Upper lobe of left lung (tissue), 6 donors: ENCODE measurements at regions not wholly inside any gene's neighbourhood (a gene's known extent, or its start where the extent isn't known, plus 50 kb on each side); places are given as distances from the start of the nearest gene placed in this dataset.

Experiments used
- ATAC-seq, 2 donors: fragments of 200-7000 bp; cut with Tn5 transposase; one replicate each; pipeline ENCODE4 v1.9.1; 2022; ENCODE audit warnings: mild to moderate bottlenecking in 2 of 2, moderate library complexity in 2 of 2; ENCODE audit not compliant: low FRiP score in 2 of 2
- DNase-seq, 2 donors: peaks; one replicate each; pipeline ENCODE4 v3.0.0-alpha.2; 2019 to 2020
- H3K27ac ChIP-seq, 4 donors: fragments of 200-600 bp; sonication (generic); one replicate each; pipeline ENCODE4 v1.5.1; 2016 to 2019
- H3K27me3 ChIP-seq, 4 donors: fragments of 200-600 bp; sonication (generic); one replicate each; pipeline ENCODE4 v1.5.1; 2017 to 2019
- H3K36me3 ChIP-seq, 4 donors: fragments of 200-600 bp; sonication (generic); one replicate each; pipeline ENCODE4 v1.5.1; 2016 to 2019
- H3K4me1 ChIP-seq, 4 donors: fragments of 200-600 bp; sonication (generic); one replicate each; pipeline ENCODE4 v1.5.1; 2018 to 2019
- H3K4me3 ChIP-seq, 4 donors: fragments of 200-600 bp; sonication (generic); one replicate each; pipeline ENCODE4 v1.5.1; 2017 to 2019; ENCODE audit warnings: mild to moderate bottlenecking in 2 of 4, moderate library complexity in 1 of 4
- H3K9me3 ChIP-seq, 4 donors: fragments of 200-600 bp; sonication (generic); one replicate each; pipeline ENCODE4 v1.5.1; 2018 to 2019
- CTCF ChIP-seq, 6 experiments: fragments of 450-650 bp in 4 of 6; fragments of 200-600 bp in 2 of 6; sonication (generic) in 2 of 6; IDR thresholded peaks; one replicate each; pipeline ENCODE4 v1.5.1; 2016 to 2019; ENCODE audit warnings: antibody characterized with exemption in 6 of 6
- EP300 ChIP-seq, 4 donors: sonication (generic); formaldehyde crosslinking; IDR thresholded peaks; one replicate each; pipeline ENCODE4 v1.5.1; 2017; ENCODE audit warnings: antibody characterized with exemption in 4 of 4, control low read depth in 2 of 4
- POLR2A ChIP-seq, 4 donors: fragments of 450-650 bp; IDR thresholded peaks; one replicate each; pipeline ENCODE4 v1.5.1; 2016 to 2017; ENCODE audit warnings: antibody characterized with exemption in 4 of 4, mild to moderate bottlenecking in 2 of 4
- POLR2AphosphoS5 ChIP-seq, 2 donors: sonication (generic); formaldehyde crosslinking; IDR thresholded peaks; one replicate each; pipeline ENCODE4 v1.5.1; 2017; ENCODE audit warnings: antibody characterized with exemption in 2 of 2
- WGBS, 2 donors: methylation state at CpG; one replicate each; pipeline ENCODE4 v1.1.5; 2017 to 2018; 5-methylcytosine and 5-hydroxymethylcytosine counted together
- donor health status: DM: no; HTN: no; CAD: no; lungs with moderate emphysema.
- donor health status: DM: no; HTN: yes; CAD: no; lungs with severe emphysema.

GRCh38 chr5:167229751-167230150, 1061.7 kb upstream of the WWC1 start:
- Histone ChIP-seq H3K4me1 (no peaks in the 10 kb centered on the region), H3K27me3 (no peaks in the 10 kb centered on the region), H3K9me3 (peaks cover 0 to 16% (median 6%) of the 10 kb centered on the region in 4 donors), H3K36me3 (no peaks in the 10 kb centered on the region), H3K27ac (no peak overlapping the region), H3K4me3 (no peak overlapping the region)
- TF ChIP-seq EP300 (IDR thresholded peaks at IDR 0.05) (no peak), POLR2A (IDR thresholded peaks at IDR 0.05) (no peak), POLR2AphosphoS5 (IDR thresholded peaks at IDR 0.05) (no peak), CTCF (IDR thresholded peaks at IDR 0.05) (no peak)
- no peak for DNase-seq
- WGBS, 2 donors = 83 to 87% methylated on average over 1 to 2 of the region's 2 CpGs
- ATAC-seq = no peak

DNA sequence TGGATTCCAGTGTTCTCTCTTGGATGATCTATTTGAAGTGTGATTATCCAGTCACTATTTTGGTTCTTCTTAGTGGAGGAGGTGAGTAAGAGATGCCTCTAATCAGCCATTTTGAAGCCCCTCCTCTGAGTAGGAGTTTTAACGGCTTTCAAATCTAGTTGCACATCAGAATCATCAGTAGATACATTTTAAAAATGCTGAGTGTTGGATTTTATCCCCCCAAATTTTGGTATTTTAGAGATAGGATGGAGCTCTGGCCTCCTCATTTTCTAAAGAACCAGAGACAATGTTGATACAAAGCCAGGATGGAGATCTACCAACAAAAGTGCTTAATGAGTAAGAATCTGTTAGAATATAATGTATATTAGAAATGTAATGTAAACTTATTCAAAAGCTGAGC, 1061.0 kb upstream of the WWC1 start:
- no peak for DNase-seq
- ATAC-seq = no peak
- H3K27ac ChIP-seq = no peak overlapping the region
- TF ChIP-seq EP300 (IDR thresholded peaks at IDR 0.05) (no peak), POLR2A (IDR thresholded peaks at IDR 0.05) (no peak), POLR2AphosphoS5 (IDR thresholded peaks at IDR 0.05) (no peak), CTCF (IDR thresholded peaks at IDR 0.05) (no peak)
- H3K36me3 ChIP-seq = no peaks in the 10 kb centered on the region
- H3K9me3 ChIP-seq = peaks cover 0 to 16% (median 6%) of the 10 kb centered on the region in 4 donors
- WGBS, 2 donors = 93 to 96% methylated on average over 1 of the region's 1 CpG
- H3K4me3 ChIP-seq = no peak overlapping the region
- H3K27me3 ChIP-seq = no peaks in the 10 kb centered on the region
- no peaks in the 10 kb centered on the region for H3K4me1 ChIP-seq

DNA sequence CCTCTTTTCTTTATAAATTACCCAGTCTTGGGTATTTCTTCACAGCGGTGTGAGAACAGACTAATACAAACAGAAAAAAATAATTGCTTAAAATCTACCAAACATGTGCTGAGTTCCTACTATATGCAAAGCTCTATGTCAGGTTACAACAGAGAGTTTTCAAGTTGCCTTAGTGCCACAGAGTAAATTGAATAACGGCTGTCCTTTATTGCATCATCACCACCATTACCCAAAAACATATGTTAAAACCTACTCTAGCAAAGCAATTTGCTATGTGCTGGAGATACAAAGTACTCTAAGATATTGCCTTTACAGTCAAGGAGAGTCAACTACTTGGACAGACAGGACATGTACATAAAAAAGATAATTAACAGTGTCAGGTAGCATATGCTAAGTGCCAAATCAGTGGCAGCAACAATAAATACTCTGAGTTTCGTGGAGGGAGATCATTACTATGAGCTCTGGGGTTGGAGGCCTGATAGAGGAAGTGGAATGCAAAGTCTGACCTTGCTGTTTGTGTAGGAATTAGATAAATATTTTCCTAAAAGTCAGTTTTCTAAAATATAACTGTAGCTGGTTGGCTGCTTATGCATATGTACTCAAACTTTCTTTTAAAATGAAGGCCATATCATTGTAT, 1058.7 kb upstream of the WWC1 start:
- no peaks in the 10 kb centered on the region for H3K36me3 ChIP-seq
- H3K4me3 ChIP-seq = no peak overlapping the region
- ATAC-seq = no peak
- no peaks in the 10 kb centered on the region for H3K4me1 ChIP-seq
- H3K27ac ChIP-seq = no peak overlapping the region
- WGBS, 2 donors = 71 to 73% methylated on average over 3 of the region's 3 CpGs
- H3K27me3 ChIP-seq = no peaks in the 10 kb centered on the region
- peaks cover 0 to 16% (median 6%) of the 10 kb centered on the region in 4 donors for H3K9me3 ChIP-seq
- no peak for DNase-seq
- TF ChIP-seq POLR2A (IDR thresholded peaks at IDR 0.05) (no peak), POLR2AphosphoS5 (IDR thresholded peaks at IDR 0.05) (no peak), CTCF (IDR thresholded peaks at IDR 0.05) (no peak)

DNA sequence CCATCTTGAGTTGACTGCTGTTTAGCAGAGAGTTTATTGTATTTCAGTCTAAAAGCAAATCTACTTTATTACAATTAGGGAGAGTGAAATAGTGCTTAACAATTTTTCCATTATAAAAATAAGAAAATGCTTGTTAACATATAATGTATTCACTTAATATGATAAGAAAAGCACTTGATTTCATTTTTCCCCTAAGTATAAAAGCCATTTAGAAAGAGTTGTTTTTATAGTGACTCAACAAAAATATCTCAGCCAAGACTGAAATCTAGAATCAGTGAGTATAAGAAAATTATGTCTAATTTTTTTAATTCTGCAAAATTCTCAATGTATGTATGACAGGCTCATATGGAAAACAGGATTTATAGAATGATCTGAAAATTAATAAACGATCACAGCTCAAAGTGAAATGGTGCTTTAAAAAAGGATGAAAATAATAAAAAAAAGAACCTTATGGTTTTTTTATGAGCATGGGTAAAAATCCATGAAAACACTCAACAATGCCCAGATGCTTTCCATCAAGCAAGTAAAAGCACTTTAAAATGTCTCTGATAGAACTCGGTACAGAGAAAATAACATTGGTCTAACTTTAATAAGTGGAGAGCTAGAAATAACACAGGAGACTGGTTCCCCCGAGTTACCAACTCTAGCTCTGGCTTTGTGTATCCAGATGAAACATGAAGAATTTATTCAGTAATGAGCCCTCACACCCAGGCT, 1057.8 kb upstream of the WWC1 start:
- H3K27ac ChIP-seq = no peak overlapping the region

More for the DNA sequence above, 1057.8 kb upstream of the WWC1 start:
- no peaks in the 10 kb centered on the region for H3K36me3 ChIP-seq
- H3K4me3 ChIP-seq = no peak overlapping the region
- peaks cover 0 to 11% (median 4%) of the 10 kb centered on the region in 4 donors for H3K9me3 ChIP-seq
- TF ChIP-seq CTCF (IDR thresholded peaks at IDR 0.05) (no peak), POLR2A (IDR thresholded peaks at IDR 0.05) (no peak), POLR2AphosphoS5 (IDR thresholded peaks at IDR 0.05) (no peak), EP300 (IDR thresholded peaks at IDR 0.05) (no peak)
- DNase-seq = no peak
- no peaks in the 10 kb centered on the region for H3K4me1 ChIP-seq
- ATAC-seq = no peak
- 67 to 70% methylated on average over 3 of the region's 3 CpGs for WGBS, 2 donors
- H3K27me3 ChIP-seq = no peaks in the 10 kb centered on the region
